ENCODE measurements at regions not wholly inside any gene's neighbourhood (a gene's known extent, or its start where the extent isn't known, plus 50 kb on each side); places are given as distances from the start of the nearest gene placed in this dataset.

DNA sequence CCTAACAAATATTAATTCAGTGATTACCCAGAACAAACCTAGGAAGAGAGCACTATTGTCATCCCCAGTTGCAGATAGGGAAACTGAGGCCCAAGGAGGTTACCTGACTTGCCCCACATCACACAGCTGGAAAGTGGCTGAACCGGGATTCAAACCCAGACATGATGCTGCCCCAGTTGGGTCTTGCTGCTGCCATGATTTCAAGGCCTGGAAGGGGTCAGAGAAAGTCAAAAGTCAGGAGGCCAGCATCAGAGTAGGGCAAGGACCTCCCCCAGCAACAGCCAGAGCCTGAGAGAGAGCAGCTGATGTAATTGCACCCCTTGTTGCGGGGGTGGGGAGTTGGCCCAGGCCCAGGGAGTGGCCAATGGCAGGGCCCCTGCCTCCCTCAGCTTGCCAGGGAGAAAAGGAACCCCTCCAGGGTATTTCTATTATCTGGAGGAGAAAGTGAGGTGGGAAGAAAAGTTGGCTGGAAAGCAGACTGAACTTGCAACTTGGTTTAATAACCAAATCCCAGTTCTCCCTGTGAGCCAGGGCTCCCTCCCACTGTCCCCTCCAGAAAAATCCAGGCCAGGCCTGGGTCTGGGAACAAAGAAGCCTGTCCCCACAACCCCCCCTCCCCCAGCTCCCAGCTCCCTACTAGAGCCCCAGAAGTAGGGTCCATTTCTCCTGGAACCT is 83.6 kb downstream of the MRPL14 start:
- TF ChIP-seq, protein P1, sequence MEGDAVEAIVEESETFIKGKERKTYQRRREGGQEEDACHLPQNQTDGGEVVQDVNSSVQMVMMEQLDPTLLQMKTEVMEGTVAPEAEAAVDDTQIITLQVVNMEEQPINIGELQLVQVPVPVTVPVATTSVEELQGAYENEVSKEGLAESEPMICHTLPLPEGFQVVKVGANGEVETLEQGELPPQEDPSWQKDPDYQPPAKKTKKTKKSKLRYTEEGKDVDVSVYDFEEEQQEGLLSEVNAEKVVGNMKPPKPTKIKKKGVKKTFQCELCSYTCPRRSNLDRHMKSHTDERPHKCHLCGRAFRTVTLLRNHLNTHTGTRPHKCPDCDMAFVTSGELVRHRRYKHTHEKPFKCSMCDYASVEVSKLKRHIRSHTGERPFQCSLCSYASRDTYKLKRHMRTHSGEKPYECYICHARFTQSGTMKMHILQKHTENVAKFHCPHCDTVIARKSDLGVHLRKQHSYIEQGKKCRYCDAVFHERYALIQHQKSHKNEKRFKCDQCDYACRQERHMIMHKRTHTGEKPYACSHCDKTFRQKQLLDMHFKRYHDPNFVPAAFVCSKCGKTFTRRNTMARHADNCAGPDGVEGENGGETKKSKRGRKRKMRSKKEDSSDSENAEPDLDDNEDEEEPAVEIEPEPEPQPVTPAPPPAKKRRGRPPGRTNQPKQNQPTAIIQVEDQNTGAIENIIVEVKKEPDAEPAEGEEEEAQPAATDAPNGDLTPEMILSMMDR (conservative IDR thresholded peaks at IDR 0.05; ENCODE audit: low read depth, low read length): no peak
- TF ChIP-seq EZH2phosphoT487 (IDR thresholded peaks at IDR 0.05; ENCODE audit: borderline replicate concordance, low read length): no peak
